Panc1 (cell line): ENCODE measurements at regions not wholly inside any gene's neighbourhood (a gene's known extent, or its start where the extent isn't known, plus 50 kb on each side); places are given as distances from the start of the nearest gene placed in this dataset.

ENCODE experiments used
- CTCF ChIP-seq: fragments of 450-650 bp; IDR thresholded peaks from 2 replicates; pipeline ENCODE4 v1.5.1; 2017; ENCODE audit warnings: mild to moderate bottlenecking
- POLR2AphosphoS5 ChIP-seq: IDR thresholded peaks from 2 replicates; pipeline ENCODE4 v1.6.1; 2012; ENCODE audit warnings: mild to moderate bottlenecking, low read depth, low read length, moderate library complexity
- REST ChIP-seq, 2 experiments: IDR thresholded peaks; 2 replicates each; pipeline ENCODE4 v1.6.1; 2011 to 2012; ENCODE audit warnings: low read depth in 2 of 2, control low read depth in 1 of 2, low read length in 1 of 2, mild to moderate bottlenecking in 1 of 2, moderate library complexity in 1 of 2; ENCODE audit not compliant: insufficient read depth in 1 of 2
- SIN3A ChIP-seq: IDR thresholded peaks from 2 replicates; pipeline ENCODE4 v1.6.1; 2012; ENCODE audit warnings: low read depth, mild to moderate bottlenecking, low read length, moderate library complexity, borderline replicate concordance; ENCODE audit not compliant: insufficient read depth
- TCF7L2 ChIP-seq: IDR thresholded peaks from 2 replicates; pipeline ENCODE4 v1.6.1; 2011; ENCODE audit warnings: mild to moderate bottlenecking, low read depth, low read length, inconsistent platforms

GRCh38 chr7:83820641-83821040 is 171.7 kb upstream of the SEMA3E start:
- TF ChIP-seq CTCF (no peak), TCF7L2 (no peak), SIN3A (no peak), POLR2AphosphoS5 (no peak), REST (IDR thresholded peaks at IDR 0.05; ENCODE audit: insufficient read depth in 1 of 2, low read depth in 2 of 2, low read length in 1 of 2) (no peak)
